ENCODE measurements at regions not wholly inside any gene's neighbourhood (a gene's known extent, or its start where the extent isn't known, plus 50 kb on each side); places are given as distances from the start of the nearest gene placed in this dataset.

GRCh38 chr11:121999651-122000050 is 116.4 kb downstream of the BLID start:
- Histone ChIP-seq H3K27me3 (ENCODE audit: insufficient read depth, low read length) (no peaks in the 10 kb centered on the region), H2BK12ac (ENCODE audit: insufficient read length, low read depth, low read length) (no peak overlapping the region), H3K23ac (ENCODE audit: insufficient read length, low read depth, low read length) (no peak overlapping the region), H2AFZ (ENCODE audit: low read length) (no peak overlapping the region), H3K4me2 (ENCODE audit: insufficient read depth, insufficient read length, low read length) (no peak overlapping the region), H3K27ac (ENCODE audit: insufficient read length, low read depth, low read length) (no peak overlapping the region), H4K8ac (replicated peaks; ENCODE audit: insufficient read length, low read depth, low read length) (no peak overlapping the region), H3K9me3 (ENCODE audit: control insufficient read depth, low read depth, low read length) (no peaks in the 10 kb centered on the region), H3K9ac (ENCODE audit: extremely low read depth, insufficient read length, low read length) (no peak overlapping the region), H2BK20ac (ENCODE audit: low read depth, low read length, poor library complexity, severe bottlenecking) (no peak overlapping the region), H4K20me1 (ENCODE audit: control insufficient read depth, insufficient read depth, insufficient read length) (no peaks in the 10 kb centered on the region), H4K91ac (ENCODE audit: insufficient read length, low read depth, low read length) (no peak overlapping the region), H2AK5ac (ENCODE audit: insufficient read length, low read length) (no peak overlapping the region), H3K18ac (ENCODE audit: insufficient read length, low read depth, low read length) (no peak overlapping the region), H3K56ac (ENCODE audit: insufficient read length, low read depth, low read length) (no peak overlapping the region), H3K4me1 (ENCODE audit: insufficient read depth, low read length) (no peaks in the 10 kb centered on the region), H2BK120ac (ENCODE audit: low read depth, low read length, poor library complexity, severe bottlenecking) (no peak overlapping the region), H3K79me2 (ENCODE audit: insufficient read depth, low read length) (no peaks in the 10 kb centered on the region), H4K5ac (ENCODE audit: insufficient read length, low read depth, low read length) (no peak overlapping the region), H3K23me2 (ENCODE audit: insufficient read length, low read depth, low read length, poor library complexity, severe bottlenecking) (no peaks in the 10 kb centered on the region), H3K79me1 (ENCODE audit: insufficient read depth, low read depth, low read length, poor library complexity, severe bottlenecking) (no peaks in the 10 kb centered on the region), H3T11ph (ENCODE audit: low read length) (no peak overlapping the region), H3K4ac (ENCODE audit: low read depth, low read length) (no peak overlapping the region), H2BK5ac (ENCODE audit: insufficient read length, low read length) (no peak overlapping the region), H3K14ac (ENCODE audit: insufficient read depth, low read length) (no peak overlapping the region), H2BK15ac (ENCODE audit: low read depth, low read length) (no peak overlapping the region)
- peaks cover under 1% of the 10 kb centered on the region in 2 experiments; a peak in 3 of 5 replicates for H3K9me3 Mint-ChIP-seq
- no peak for TF ChIP-seq CTCF (conservative IDR thresholded peaks at IDR 0.05)
- no peak for DNase-seq
- H3K36me3 Mint-ChIP-seq (ENCODE audit: insufficient read depth in 1 of 3, low read depth in 3 of 3), result peaks cover 0 to under 1% (median under 1%) of the 10 kb centered on the region in 3 experiments; a peak in 2 of 7 replicates
- no peaks in the 10 kb centered on the region for H3K27me3 Mint-ChIP-seq (ENCODE audit: low read depth)
- H3K4me3 Mint-ChIP-seq, result no peak overlapping the region
- H3K27ac Mint-ChIP-seq, result no peak overlapping the region
- H3K4me1 Mint-ChIP-seq, result no peaks in the 10 kb centered on the region
- no CpG with 5 or more reads among the region's 2 CpGs for WGBS (ENCODE audit: extremely low coverage, insufficient read length, low lambda C conversion rate)
